ENCODE measurements at regions not wholly inside any gene's neighbourhood (a gene's known extent, or its start where the extent isn't known, plus 50 kb on each side); places are given as distances from the start of the nearest gene placed in this dataset.

DNA sequence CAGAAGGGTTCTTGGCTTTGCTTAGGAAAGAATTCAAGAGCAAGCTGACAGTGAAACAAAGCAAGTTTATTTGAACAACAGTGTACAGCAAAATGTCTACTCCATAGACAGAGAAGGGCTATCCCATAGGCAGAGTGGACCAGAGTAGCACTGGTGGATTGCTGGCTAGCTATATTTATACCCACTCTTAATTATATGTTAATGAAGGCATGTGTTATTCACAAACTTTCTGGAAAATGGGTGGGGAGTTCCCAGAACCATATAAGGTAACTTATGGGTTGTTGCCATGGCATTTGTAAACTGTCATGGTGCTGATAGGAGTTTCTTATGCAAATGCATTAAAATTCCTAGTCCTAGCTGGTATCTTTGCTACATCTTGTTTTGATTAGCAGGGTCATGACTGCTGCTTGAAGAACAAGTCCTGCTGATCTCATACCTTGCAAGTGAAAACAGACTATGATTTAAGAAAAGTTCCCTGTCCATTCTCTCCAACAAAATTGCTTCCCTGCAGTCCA lies 330.5 kb downstream of the BUD13 start:
- no peak for DNase-seq (ENCODE audit: low spot score)

DNA sequence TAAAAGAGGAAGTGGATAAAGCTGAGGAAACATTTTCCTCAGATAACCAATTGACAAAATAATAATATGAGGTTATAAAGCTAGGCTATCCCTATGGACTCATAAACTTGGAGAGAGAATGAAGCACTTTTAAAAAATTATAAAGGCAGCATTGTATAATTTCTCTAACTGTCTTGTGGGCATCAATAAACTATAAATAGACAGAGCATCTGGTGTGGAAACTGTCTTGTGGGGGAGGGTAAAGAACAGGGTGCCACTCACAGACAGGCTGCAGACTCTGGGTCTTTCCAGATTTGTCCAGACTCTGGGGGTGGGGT lies 333.5 kb downstream of the BUD13 start:
- no peak for DNase-seq (ENCODE audit: low spot score)

DNA sequence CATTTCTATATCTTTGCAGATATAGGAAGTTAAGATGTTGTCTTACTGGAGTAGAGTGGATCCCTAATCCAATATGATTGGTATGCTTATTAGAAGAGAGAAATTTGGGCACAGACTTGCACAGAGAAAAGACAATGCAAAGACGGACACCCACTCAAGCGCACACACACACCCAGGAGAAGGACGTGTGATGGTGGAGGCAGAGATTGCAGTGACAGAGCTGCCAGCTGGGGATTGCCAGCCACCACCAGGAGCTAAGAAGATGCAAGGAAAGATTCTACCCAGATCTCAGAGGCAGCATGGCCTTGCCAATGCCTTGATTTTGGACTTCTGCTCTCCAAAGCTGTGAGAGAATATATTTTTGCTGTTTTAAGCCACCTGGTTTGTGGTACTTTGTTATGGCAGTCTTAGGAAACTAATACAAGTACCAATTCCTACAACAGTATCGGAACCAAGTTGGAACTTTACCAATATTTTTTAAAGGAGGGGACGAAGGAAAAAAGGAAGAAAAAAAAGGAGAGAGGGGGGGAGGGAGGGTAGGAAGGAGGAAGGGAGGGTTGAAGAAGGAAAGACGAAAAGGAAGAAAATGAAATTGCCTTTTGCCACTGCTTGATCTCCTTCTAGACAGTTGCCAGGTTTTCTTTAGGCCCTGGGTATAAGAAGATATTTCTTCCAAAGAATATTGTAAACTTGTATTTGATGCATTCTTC lies 334.0 kb downstream of the BUD13 start:
- no peak for DNase-seq (ENCODE audit: low spot score)

DNA sequence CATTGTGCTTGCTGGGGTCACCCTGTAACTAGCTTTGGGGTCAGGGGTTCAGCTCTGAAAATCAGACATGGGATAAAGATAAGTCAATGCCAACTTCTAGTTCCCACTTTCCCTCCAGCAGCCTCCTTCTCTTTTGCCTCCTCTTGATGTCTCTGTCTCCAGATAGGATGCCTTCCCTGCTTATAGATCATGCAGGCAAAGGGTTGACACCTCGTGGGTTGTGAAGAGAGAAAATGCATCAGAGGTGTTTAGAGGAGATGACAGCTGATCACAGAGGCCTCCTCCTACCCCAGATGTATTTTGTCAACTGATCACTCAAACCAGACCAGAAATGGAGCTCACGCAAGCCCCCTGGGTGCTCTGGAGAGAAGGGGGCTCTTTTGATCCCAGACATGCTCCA lies 337.8 kb downstream of the BUD13 start:
- no peak for DNase-seq (ENCODE audit: low spot score)

DNA sequence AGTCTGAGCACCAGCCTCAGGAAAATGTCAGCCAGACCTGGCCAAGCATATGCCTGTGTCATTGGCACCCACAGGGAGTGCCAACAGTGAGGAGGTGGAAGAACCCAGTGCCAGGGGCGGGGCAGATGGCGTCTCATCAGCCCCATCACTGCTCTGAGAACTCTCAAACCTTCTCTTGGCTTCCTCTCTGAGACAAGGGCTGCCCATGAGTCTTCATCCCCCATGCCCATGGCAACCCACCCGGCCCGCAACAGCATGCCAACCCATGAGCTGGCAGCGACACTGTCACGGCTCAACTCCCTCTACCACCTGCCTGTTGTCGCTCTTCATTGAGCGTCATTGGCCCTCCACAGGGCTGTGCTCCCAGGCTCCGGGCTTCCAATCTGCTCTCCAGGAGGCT lies 340.5 kb downstream of the BUD13 start:
- no peak for DNase-seq (ENCODE audit: low spot score)

DNA sequence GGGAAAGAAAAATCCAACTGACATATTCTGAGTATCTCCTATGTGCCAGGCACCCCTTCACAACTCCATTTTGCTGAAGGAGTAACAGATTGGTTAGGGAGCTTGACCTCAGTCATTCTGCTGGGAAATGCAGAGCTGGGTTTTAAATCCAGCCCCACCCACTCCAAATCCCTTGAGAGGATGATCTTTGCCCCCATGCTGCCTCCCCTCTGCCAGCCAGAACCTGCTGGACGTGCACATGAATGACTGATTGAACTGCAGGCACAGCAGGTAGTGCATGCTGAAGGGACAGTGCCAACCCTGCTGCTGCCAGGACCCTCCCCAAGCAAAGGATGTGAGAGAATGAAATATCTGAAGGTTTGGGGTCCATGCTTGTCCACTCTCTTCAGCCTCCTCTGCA lies 340.9 kb downstream of the BUD13 start:
- DNase-seq (ENCODE audit: low spot score), result no peak

DNA sequence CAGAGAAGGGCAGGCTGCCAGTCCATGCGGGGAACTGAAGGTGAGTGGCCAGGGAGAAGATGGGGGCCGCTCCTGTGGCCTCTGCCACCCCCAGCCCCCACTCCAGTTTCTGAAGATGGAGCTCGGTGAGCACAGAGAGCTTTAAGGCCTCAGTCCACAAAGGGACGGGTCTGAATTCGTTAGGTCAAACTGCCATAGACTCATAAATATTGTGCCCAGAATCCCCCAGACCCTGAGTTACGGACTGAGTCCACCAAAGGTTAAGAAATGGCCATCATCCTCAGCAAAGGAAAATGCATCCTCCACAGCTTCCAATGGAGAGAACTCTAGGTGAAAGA lies 344.2 kb downstream of the BUD13 start:
- no peak for DNase-seq (ENCODE audit: low spot score)

DNA sequence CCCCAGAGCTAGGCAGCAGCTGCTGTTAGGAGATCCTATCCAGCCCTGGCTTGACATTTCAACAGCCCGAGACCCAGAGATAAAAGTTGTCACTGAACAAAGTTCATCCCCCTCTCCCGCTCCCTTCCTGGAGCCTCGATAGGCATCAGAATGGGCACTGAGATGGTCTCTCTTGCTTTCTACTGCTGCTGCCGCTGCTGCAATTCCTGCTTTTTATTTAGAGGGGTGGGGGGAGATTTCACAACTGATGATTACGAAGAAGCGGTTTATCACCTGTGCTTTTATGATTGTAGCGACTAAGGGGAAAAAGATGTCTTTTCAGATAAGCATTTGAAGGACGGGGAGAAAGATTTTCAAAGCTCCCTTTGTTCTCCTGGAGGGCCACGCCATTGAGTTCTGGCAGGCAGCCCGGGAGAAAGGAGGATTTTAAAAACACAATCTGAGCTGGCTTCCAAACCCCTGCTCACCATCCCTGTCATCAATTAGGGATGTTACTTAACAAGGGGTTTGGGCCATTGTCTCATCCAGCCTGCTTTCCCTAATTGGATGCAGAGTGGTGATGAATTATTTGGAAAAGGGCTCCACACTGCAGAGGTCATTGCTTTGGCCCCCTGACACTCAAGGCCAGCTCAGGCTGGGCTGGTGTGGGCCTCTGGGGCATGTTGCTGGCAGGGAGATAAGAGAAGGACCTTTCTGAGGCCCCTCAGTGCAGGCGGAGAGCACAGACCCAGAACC lies 344.7 kb downstream of the BUD13 start:
- DNase-seq (ENCODE audit: low spot score), result no peak

DNA sequence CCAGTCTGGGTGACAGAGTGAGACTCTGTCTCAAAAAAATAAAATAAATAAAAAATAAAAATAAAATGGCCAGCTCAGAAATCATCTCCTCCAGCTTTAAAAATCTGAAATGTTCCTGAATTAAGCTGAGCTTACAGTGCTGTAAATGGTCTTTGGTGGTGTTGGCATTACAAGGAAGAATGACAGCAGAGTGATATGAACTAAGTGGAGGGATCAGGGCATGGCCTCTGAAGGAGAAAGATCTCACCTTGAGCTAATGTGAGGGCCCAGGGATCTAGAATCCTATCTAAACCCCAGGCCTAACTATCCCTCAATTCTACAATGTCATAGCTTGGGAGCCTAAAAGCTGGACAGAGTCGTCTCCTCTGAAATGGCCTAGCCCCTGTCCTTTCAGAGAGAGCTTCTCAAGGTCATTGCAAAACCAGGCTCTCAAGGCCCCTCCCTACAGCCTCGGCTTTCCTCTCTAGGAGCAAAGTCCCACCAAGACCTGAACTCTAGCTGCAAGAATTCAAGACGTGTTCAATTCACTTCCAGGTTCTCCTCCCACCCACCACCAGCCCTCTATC lies 345.4 kb downstream of the BUD13 start:
- DNase-seq (ENCODE audit: low spot score), result no peak

DNA sequence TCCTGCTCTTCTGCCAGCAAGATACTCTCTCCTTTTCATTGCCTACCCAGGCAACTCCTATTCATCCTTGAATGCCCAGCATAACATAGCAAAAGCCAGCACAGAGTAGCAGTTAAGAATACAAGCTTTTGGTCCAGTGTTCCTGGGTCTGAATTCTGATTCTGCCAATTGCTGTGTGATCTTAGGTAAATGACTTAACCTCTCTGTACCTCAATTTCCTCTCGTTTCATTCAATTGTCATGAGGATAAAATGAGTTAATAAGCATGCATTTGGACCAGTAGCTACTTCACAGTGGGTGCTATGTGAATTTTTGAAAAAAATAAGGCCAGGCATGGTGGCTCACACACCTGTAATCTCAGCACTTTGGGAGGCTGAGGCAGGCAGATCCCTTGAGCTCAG lies 346.0 kb downstream of the BUD13 start:
- no peak for DNase-seq (ENCODE audit: low spot score)

DNA sequence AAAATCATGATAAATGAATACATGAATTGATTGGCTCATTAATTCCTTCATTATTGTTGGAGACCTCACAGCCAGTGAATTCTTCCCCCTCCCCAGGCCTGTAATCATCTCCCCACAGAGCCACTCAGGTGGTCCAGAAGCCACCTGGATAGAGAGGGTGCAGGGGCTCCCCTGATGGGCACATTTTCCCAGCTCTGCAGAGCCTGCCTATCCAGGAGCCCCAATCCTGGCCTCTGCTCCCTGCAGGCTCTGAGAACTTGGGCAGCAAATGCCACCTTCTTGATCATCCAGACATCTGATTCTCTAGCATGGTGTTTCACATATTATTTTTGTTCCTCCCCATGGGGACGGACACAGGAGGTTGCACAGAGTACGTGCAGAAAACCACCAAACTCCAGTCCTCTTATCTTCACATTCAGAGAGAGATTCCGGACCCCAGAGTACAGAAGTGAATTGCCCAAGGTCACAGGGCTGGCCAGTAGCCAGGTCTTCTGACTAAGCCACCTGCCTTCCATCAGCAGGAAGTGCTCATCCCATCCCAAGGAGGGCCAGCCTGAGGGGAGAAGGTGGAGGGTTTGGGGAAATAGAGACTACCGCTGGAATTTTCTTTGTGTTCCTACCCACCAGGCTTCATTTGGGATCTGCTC lies 348.0 kb downstream of the BUD13 start:
- DNase-seq (ENCODE audit: low spot score), result no peak

DNA sequence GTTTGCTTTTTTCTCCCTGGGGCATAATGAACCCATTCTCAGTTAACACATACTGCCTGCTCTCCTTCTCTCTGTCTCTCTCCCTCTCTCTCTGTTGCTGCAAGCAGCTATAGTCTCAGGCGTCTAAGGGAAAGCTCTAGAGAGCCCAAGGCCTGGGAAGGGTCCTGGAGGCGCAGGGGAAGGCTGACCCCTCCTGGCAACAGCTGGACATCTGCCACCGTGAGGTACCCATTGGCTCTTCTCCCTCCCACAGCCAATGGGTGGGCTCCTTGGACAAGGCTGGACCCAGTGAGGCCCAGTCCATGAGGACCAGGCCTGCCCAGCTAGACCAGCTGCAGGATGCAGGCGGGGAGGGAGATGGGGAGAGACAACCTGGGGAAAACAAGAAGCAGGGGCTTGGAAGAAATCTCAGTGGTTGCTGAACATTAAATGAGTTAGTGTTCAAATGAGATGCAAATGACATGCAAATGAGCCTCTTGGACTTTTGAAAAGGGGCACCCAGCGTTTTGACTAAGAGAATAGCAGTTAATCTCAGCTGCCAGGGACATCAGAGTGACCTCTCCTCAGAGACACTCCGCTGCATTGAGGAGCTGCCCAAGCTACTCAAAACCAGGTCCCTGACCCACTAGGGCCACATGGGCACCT lies 349.7 kb downstream of the BUD13 start:
- DNase-seq (ENCODE audit: low spot score), result peak; percentile 62

DNA sequence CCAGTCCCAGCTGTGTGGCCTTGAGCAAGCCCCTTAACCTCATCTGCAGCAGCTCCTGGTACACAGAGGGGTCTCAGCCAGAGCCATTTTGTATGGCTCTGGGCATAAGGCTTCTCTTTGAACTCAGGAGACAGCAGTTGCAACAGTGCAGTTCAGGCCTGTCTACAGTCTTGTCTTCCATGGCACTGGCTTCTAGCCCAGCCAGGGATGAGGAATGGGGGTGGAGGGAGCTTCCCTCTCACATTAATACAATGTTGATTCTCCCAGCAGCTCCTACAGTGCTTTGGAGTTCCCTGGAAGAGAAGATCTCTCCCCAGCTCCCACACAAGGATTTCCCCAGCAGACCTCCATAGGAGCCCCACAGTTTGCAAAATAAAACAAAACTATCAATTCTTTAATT lies 350.2 kb downstream of the BUD13 start:
- DNase-seq (ENCODE audit: low spot score), result no peak

DNA sequence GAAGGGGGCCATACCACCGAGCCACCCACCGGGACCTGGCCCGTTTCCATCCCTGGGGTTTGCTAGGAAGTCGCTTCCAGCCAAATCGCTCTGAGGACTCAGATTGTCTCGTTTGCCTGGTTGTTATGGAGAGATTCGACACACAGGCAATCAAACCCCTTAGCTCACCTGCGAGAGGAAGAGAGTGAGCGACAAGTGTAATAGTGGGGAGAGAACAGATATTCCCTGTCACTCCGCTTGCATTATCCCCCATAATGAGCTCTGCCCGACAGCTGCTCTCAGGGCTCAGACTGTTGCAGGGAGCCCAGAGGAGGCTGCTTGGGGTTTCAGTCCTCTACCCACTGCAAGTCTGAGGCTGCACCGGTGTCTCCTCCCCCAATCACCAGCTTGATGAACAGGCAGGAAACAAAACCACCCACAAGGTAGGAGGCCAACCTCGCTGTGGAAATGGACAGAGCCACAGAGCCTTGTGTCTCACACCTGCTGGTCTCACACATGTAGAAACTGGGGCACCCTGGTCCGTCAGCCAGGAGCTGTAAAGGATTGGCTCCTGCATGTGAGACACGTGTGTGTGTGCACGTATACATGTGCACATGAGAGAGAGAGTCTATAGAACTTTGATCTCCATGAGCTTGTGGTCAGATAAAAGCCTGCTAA lies 351.1 kb downstream of the BUD13 start:
- no peak for DNase-seq (ENCODE audit: low spot score)

DNA sequence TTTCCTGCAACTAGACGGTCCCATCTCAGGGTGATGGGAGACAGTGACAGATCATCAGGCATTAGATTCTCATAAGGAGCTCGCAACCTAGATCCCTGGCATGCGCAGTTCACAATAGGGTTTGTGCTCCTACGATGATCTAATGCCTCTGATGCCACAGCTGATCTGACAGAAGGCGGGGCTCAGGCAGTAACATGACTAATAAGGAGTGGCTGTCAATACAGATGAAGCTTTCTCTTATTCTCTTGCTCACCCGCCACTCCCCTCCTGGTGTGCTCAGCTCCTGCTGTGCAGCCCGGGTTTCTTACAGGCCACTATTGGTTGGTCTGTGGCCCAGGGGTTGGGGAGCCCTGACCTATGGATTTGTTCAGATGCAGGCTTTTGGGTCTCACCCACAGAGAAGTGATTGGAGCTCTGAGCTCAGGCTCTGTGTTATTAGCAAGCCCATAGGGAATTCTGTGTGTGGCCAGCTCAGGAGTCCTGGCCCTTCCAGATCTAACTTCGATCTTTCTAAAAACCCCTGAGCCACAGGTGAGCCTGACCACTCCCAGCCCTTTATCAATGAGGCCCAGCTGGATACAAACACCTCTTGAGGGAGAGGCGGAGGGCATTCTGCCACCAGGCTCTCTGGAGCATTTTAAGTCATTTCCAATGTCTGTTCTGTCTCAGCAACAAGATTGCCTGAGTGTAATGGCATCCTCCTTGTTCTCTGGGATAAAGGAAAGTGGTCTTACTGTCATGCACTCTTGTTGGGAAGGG lies 351.8 kb downstream of the BUD13 start:
- no peak for DNase-seq (ENCODE audit: low spot score)

DNA sequence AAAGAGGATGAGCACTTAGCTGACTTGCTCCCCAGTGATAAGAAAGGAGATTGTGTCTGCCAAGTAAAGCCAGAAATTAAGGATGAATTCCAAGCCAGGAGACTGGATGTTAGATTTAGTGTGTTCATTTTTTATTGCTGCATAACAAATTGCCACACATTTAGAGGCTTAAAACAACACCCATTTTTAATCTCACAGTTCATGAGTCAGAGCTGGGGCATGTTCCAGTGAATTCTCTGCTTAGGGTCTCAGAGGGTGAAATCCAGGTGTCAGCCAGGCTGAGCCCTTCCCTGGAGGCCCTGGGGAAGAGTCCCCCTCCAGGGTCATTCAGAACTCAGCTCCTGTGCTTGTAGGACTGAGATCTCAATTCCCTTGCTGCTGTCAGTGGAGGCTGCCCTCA lies 352.8 kb downstream of the BUD13 start:
- DNase-seq (ENCODE audit: low spot score), result no peak

DNA sequence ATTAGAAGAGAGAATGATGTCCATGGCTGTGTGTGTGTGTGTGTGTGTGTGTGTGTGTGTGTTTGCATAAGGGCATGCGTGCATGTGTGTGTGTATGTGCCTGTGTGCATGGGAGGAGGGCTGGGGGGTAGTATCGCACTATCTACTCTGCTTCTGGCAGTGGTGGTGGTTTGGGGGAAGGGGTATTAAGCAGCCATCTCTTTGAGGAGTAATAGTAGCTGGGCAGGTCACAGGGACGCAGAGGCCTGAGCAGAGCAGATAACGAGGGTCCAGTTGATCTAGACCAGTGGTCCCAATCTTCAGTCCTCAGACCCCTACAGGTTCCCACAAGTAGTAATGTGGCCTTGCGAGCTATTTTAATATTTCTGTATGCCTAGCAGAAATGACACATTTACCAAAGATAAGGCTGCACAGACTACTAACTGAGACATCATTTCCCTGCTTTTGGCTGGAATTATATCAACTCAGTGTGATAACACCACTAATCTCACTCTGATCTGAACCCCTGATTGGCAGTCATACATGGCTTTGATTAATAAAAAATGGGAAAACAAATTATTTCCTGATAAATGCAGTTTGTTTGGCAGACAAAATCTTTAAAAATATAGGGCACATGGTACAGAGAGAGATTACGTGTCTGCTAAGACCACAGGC lies 354.3 kb downstream of the BUD13 start:
- no peak for DNase-seq (ENCODE audit: low spot score)

DNA sequence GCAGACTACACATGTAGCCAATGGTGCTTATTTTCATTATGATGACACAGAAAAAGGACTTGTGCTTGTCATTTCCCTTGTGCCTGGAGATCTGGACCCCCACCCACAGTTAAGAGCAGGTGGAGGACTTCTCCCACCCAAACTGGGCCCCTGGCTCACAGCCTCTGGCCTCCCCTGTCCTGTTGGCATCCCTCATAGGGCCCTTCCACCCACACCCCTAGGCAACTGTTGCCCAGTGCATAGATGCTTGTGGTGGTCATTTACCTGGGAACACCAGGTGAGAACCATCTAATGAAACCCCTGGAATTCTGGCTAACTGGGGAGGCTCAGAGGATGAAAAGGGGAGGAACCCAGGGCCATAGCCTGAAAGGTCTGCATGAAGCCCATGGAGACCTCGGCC lies 355.9 kb downstream of the BUD13 start:
- no peak for DNase-seq (ENCODE audit: low spot score)

DNA sequence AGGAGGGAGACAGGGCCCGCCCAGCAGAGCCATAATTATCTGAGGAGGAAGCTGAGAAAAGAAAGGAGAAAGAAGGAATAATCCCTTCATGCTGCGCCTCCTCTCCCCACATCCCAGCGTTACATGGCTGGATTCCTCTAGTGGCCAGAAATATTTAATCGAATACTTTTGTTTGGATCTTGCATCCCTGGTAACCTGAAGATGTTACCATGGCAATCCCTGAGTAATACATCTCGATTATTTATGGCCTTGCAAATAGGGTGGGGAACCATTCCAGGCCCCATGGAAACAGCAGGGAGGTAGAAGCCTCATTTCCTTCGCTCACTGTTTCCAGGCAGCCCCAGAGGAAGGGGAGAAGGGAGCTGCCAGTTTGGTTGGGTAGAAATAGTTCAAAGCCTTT lies 357.7 kb downstream of the BUD13 start:
- no peak for DNase-seq (ENCODE audit: low spot score)

DNA sequence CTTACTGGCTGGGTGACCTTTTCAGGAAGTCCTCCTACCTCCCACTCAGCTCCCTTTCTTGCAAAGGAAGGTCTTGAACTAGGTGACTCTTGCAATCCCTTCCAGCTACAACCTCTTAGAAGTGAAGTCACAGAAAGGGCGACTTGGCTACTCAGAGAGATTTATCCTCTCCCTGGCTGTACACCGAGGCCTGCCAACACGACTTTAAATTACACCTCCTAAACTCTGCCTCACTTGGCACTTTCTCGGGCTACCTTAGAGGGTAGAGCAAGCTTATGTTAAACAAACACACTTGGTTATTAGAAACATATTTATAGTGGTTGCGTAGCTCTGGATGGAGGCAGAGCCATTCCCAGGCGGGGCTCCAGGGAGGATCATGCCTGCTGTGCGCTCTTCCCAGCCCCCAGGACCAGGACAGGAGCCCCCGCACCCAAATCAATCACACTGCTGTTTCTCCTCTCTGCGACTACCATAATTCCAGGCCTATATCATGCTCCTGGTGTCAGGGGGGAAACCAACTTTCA lies 358.4 kb downstream of the BUD13 start:
- no peak for DNase-seq (ENCODE audit: low spot score)
